Activated T-cell treated with anti-CD3 and anti-CD28 coated beads, Interleukin-2, amount 50 U/mL, for 72 hours (primary cell): ENCODE measurements at regions not wholly inside any gene's neighbourhood (a gene's known extent, or its start where the extent isn't known, plus 50 kb on each side); places are given as distances from the start of the nearest gene placed in this dataset.

Experiments
- ATAC-seq, 2 donors: fragments of 150-1000 bp; cut with Tn5 transposase; replicated peaks in 1 of 2; 2 replicates each; pipeline ENCODE4 v1.10.0; 2021; ENCODE audit warnings: moderate library complexity in 2 of 2, mild to moderate bottlenecking in 1 of 2
- DNase-seq, 2 donors: peaks; one replicate each; pipeline ENCODE4 v3.0.0; 2021 to 2022; ENCODE audit warnings: mixed read lengths in 1 of 2
- H3K27ac Mint-ChIP-seq: one replicate; pipeline ENCODE4 v1.8.0; 2022; ENCODE audit warnings: mild to moderate bottlenecking, moderate library complexity, mixed read lengths
- H3K27me3 Mint-ChIP-seq: one replicate; pipeline ENCODE4 v1.8.0; 2022; ENCODE audit warnings: low read depth, mixed read lengths
- H3K36me3 Mint-ChIP-seq, 2 donors: one replicate each; pipeline ENCODE4 v1.8.0; 2022; ENCODE audit warnings: mixed read lengths in 2 of 2, mild to moderate bottlenecking in 1 of 2; ENCODE audit not compliant: insufficient read depth in 2 of 2
- H3K4me1 Mint-ChIP-seq: one replicate; pipeline ENCODE4 v1.8.0; 2022; ENCODE audit warnings: low read depth, mixed read lengths
- H3K4me3 Mint-ChIP-seq, 2 donors: one replicate each; pipeline ENCODE4 v1.8.0; 2022; ENCODE audit warnings: mild to moderate bottlenecking in 2 of 2, mixed read lengths in 2 of 2, moderate library complexity in 2 of 2
- H3K9me3 Mint-ChIP-seq, 2 donors: one replicate each; pipeline ENCODE4 v1.8.0; 2022; ENCODE audit warnings: mixed read lengths in 2 of 2

DNA sequence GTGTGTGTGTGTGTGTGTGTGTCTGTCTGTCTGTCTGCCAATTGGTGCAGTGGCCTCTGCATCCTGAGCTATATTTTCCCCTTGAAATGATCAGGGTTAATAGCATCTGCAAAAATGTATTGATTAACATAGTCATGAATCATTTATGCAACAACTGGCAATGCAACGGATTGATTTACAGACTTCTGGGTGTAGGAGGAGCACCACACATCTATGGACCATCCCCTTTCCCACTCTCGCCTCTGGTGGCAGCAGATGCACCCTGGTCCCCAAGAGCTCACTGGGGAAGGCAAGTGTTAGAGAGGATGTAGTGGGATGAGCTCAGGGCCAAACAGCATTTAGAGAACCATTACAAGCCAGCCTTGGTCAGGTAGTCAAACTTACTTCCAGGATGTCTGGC is 272.7 kb upstream of the C2CD4B start:
- no peak for ATAC-seq
- no peak for DNase-seq
- Mint-ChIP-seq H3K4me1 (no peaks in the 10 kb centered on the region), H3K9me3 (peaks cover 1 to 6% of the 10 kb centered on the region in 2 donors), H3K4me3 (no peak overlapping the region), H3K36me3 (no peaks in the 10 kb centered on the region), H3K27ac (no peak overlapping the region), H3K27me3 (no peaks in the 10 kb centered on the region)

DNA sequence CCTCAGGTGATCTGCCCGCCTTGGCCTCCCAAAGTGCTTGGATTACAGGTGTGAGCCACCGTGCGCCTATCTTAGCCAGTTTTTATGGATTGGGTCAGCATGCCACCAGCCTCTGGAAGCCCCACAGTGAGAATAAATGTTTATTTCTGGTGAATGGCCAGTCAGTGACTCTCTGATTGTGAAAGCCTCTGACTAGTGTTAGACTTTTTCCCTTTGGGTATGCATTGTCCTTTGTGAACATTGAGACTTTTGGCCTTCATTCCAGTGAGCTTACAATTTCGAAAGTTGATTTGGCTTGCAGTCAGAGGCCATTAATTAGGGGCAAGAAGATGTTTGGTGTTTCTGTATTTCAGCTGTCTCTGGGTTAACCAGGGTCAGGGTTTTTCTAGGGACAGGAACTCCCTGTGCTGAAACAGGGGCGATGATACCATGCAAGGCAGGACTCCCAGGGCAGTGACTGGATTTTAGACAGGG is 274.5 kb upstream of the C2CD4B start:
- ATAC-seq (no peak), DNase-seq (no peak)
- no peaks in the 10 kb centered on the region for H3K4me1 Mint-ChIP-seq
- peaks cover 1 to 6% of the 10 kb centered on the region in 2 donors for H3K9me3 Mint-ChIP-seq
- H3K4me3 Mint-ChIP-seq: no peak overlapping the region
- no peak overlapping the region for H3K27ac Mint-ChIP-seq
- H3K36me3 Mint-ChIP-seq: no peaks in the 10 kb centered on the region
- H3K27me3 Mint-ChIP-seq: no peaks in the 10 kb centered on the region

- ATAC-seq: no peak
Measured at GRCh38 chr15:62440362-62441105, 275.4 kb upstream of the C2CD4B start.

GRCh38 chr15:62444104-62445022 is 279.3 kb upstream of the C2CD4B start:
- Mint-ChIP-seq H3K9me3 (no peaks in the 10 kb centered on the region), H3K4me1 (no peaks in the 10 kb centered on the region), H3K36me3 (no peaks in the 10 kb centered on the region), H3K27me3 (no peaks in the 10 kb centered on the region), H3K27ac (no peak overlapping the region), H3K4me3 (no peak overlapping the region)
- DNase-seq (no peak), ATAC-seq (no peak)

More at GRCh38 chr15:62440362-62441105, 275.4 kb upstream of the C2CD4B start:
- Mint-ChIP-seq H3K9me3 (peaks cover 0 to 2% of the 10 kb centered on the region in 2 donors), H3K4me1 (no peaks in the 10 kb centered on the region), H3K27ac (no peak overlapping the region), H3K36me3 (no peaks in the 10 kb centered on the region), H3K27me3 (no peaks in the 10 kb centered on the region), H3K4me3 (no peak overlapping the region)
- DNase-seq: no peak

GRCh38 chr15:62445244-62445643 is 280.2 kb upstream of the C2CD4B start:
- no peak for DNase-seq
- Mint-ChIP-seq H3K27me3 (no peaks in the 10 kb centered on the region), H3K4me3 (no peak overlapping the region), H3K36me3 (no peaks in the 10 kb centered on the region), H3K4me1 (no peaks in the 10 kb centered on the region), H3K27ac (no peak overlapping the region), H3K9me3 (no peaks in the 10 kb centered on the region)
- no peak for ATAC-seq

- no peaks in the 10 kb centered on the region for H3K36me3 Mint-ChIP-seq
- ATAC-seq (no peak), DNase-seq (no peak)
- H3K4me1 Mint-ChIP-seq: no peaks in the 10 kb centered on the region
- H3K27ac Mint-ChIP-seq: no peak overlapping the region
- no peak overlapping the region for H3K4me3 Mint-ChIP-seq
- no peaks in the 10 kb centered on the region for H3K9me3 Mint-ChIP-seq
- no peaks in the 10 kb centered on the region for H3K27me3 Mint-ChIP-seq
Measured at GRCh38 chr15:62446984-62447383, 281.9 kb upstream of the C2CD4B start.

DNA sequence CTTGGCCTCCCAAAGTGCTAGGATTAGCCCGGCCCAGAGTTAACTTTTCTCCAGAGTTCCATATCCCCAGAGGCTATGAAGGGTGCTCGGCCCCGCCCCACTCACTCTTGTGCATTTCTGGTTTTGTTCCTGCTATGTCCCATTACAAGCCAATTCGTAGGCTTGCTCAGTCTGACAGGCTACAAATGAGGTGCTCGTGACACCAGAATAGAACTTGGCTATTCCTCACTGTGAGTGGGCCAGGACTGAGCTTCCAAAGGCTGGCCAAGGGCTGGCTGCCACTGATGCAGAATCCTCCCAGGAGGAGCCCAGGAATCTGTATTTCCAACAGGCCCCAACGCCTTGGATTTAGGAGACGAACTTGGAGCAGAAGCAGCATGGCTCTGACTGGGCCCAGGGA is 282.7 kb upstream of the C2CD4B start:
- Mint-ChIP-seq H3K27me3 (no peaks in the 10 kb centered on the region), H3K36me3 (no peaks in the 10 kb centered on the region), H3K4me3 (no peak overlapping the region), H3K27ac (no peak overlapping the region), H3K4me1 (no peaks in the 10 kb centered on the region), H3K9me3 (no peaks in the 10 kb centered on the region)
- DNase-seq: no peak
- no peak for ATAC-seq

GRCh38 chr15:62449638-62450037 is 284.6 kb upstream of the C2CD4B start:
- ATAC-seq (no peak), DNase-seq (no peak)
- Mint-ChIP-seq H3K36me3 (no peaks in the 10 kb centered on the region), H3K9me3 (no peaks in the 10 kb centered on the region), H3K4me3 (no peak overlapping the region), H3K27me3 (no peaks in the 10 kb centered on the region), H3K4me1 (no peaks in the 10 kb centered on the region), H3K27ac (no peak overlapping the region)

DNA sequence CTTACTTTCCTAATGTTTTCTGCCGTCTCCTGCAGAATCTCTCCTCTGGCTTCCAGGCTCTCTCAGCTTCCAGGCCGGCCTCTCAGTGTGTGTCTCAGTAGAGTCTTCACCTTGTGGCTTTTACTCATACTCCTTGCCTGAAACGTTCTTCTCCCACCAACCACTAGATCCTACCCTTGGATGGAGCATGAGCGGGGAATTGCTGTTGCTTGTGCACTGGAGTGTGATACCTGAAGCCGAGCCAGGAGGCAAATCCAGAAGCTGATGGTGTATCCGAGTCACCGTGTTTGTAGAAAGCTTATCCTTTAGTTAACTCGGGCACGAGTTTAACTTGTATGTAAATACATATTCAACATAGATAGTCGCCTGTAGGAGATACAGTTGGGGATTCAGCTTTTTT is 285.0 kb upstream of the C2CD4B start:
- DNase-seq (no peak), ATAC-seq (no peak)
- no peaks in the 10 kb centered on the region for H3K36me3 Mint-ChIP-seq
- no peaks in the 10 kb centered on the region for H3K9me3 Mint-ChIP-seq
- no peak overlapping the region for H3K4me3 Mint-ChIP-seq
- no peaks in the 10 kb centered on the region for H3K27me3 Mint-ChIP-seq
- H3K4me1 Mint-ChIP-seq: no peaks in the 10 kb centered on the region
- H3K27ac Mint-ChIP-seq: no peak overlapping the region

- no peaks in the 10 kb centered on the region for H3K27me3 Mint-ChIP-seq
- ATAC-seq: no peak
- H3K27ac Mint-ChIP-seq: no peak overlapping the region
- H3K4me3 Mint-ChIP-seq: no peak overlapping the region
- no peak for DNase-seq
- no peaks in the 10 kb centered on the region for H3K36me3 Mint-ChIP-seq
- no peaks in the 10 kb centered on the region for H3K9me3 Mint-ChIP-seq
- no peaks in the 10 kb centered on the region for H3K4me1 Mint-ChIP-seq
Measured at GRCh38 chr15:62452026-62452425, 286.9 kb upstream of the C2CD4B start.

- DNase-seq: no peak
- H3K27ac Mint-ChIP-seq: no peak overlapping the region
- H3K9me3 Mint-ChIP-seq: no peaks in the 10 kb centered on the region
- no peak for ATAC-seq
- no peaks in the 10 kb centered on the region for H3K36me3 Mint-ChIP-seq
- H3K27me3 Mint-ChIP-seq: no peaks in the 10 kb centered on the region
- H3K4me1 Mint-ChIP-seq: no peaks in the 10 kb centered on the region
- no peak overlapping the region for H3K4me3 Mint-ChIP-seq
Measured at GRCh38 chr15:62452667-62453066, 287.6 kb upstream of the C2CD4B start.

DNA sequence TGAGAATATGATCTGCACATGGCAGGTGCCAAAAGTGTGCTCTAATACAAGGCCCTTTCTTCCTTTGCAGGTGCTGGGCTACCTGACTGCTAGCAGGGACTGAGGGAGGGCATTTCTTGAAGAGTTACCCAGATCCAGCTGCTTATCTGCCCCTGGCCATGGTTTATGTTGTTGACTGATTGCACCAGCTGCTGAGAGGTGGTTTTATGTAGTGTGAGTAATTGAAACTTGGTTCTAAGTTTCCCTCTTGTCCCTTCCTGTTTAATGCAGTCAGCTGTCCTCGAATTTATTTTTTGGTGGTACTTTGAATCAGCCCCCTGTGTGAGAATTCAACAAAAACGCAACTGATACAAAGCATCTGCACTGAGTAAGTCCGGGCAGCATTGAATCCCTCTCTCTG is 288.3 kb upstream of the C2CD4B start:
- H3K4me3 Mint-ChIP-seq: no peak overlapping the region
- ATAC-seq (no peak), DNase-seq (no peak)
- no peak overlapping the region for H3K27ac Mint-ChIP-seq
- H3K36me3 Mint-ChIP-seq: no peaks in the 10 kb centered on the region
- H3K27me3 Mint-ChIP-seq: no peaks in the 10 kb centered on the region
- no peaks in the 10 kb centered on the region for H3K4me1 Mint-ChIP-seq
- no peaks in the 10 kb centered on the region for H3K9me3 Mint-ChIP-seq

DNA sequence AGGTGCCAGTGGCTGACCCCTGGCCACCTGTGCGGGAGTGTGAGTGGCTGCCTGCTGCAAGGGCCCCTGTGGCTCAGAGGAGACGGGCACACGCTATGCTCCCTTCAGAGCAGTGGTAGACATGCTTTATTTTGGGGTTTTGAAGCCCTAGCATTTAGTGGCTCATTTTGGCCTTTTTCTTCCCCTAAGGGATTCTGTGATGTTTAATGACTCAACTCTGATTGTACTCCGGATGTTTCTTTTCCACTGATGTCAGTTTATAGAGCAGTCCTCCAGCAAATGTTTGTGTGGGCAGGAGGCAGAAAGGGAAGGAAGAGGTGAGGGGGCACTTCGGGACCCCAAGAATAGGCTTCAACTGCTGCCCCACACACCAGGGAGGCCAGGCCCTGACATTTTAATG is 288.9 kb upstream of the C2CD4B start:
- DNase-seq (no peak), ATAC-seq (no peak)
- no peak overlapping the region for H3K4me3 Mint-ChIP-seq
- H3K27me3 Mint-ChIP-seq: no peaks in the 10 kb centered on the region
- no peaks in the 10 kb centered on the region for H3K4me1 Mint-ChIP-seq
- H3K36me3 Mint-ChIP-seq: no peaks in the 10 kb centered on the region
- H3K9me3 Mint-ChIP-seq: no peaks in the 10 kb centered on the region
- H3K27ac Mint-ChIP-seq: no peak overlapping the region
